ENCODE measurements at regions not wholly inside any gene's neighbourhood (a gene's known extent, or its start where the extent isn't known, plus 50 kb on each side); places are given as distances from the start of the nearest gene placed in this dataset.

- Histone ChIP-seq H3K4me1 (no peaks in the 10 kb centered on the region), H3K4me3 (no peak overlapping the region), H3K9me3 (no peaks in the 10 kb centered on the region), H3K27ac (no peak overlapping the region), H3K36me3 (no peaks in the 10 kb centered on the region), H3K27me3 (no peaks in the 10 kb centered on the region)
- 100% methylated on average over 1 of the region's 3 CpGs for WGBS (ENCODE audit: insufficient coverage, low coverage, low lambda C conversion rate, missing lambda C conversion rate)
- no peak for TF ChIP-seq CTCF (IDR thresholded peaks at IDR 0.05)
- TF ChIP-seq POLR2A (IDR thresholded peaks at IDR 0.05): no peak
- ATAC-seq: no peak
- intact Hi-C loops (cut with DNase I): no loop called here
- DNase-seq: no peak
Observed at GRCh38 chr16:73847090-73847489, 449.5 kb upstream of the PSMD7 start.

GRCh38 chr16:73846356-73846755 lies 450.3 kb upstream of the PSMD7 start:
- H3K4me1 ChIP-seq: no peaks in the 10 kb centered on the region
- H3K27me3 ChIP-seq: no peaks in the 10 kb centered on the region
- no peaks in the 10 kb centered on the region for H3K36me3 ChIP-seq
- intact Hi-C loops (cut with DNase I): no loop called here
- H3K4me3 ChIP-seq: no peak overlapping the region
- WGBS (ENCODE audit: insufficient coverage, low coverage, low lambda C conversion rate, missing lambda C conversion rate): 40% methylated on average over 5 of the region's 7 CpGs
- H3K9me3 ChIP-seq: no peaks in the 10 kb centered on the region
- no peak for DNase-seq
- no peak for ATAC-seq
- TF ChIP-seq CTCF (IDR thresholded peaks at IDR 0.05): no peak
- no peak for TF ChIP-seq POLR2A (IDR thresholded peaks at IDR 0.05)
- no peak overlapping the region for H3K27ac ChIP-seq

GRCh38 chr16:73846007-73846330 lies 450.6 kb upstream of the PSMD7 start:
- Histone ChIP-seq H3K4me1 (no peaks in the 10 kb centered on the region), H3K27me3 (no peaks in the 10 kb centered on the region), H3K4me3 (no peak overlapping the region), H3K9me3 (no peaks in the 10 kb centered on the region), H3K27ac (no peak overlapping the region), H3K36me3 (no peaks in the 10 kb centered on the region)
- ATAC-seq (no peak), DNase-seq (no peak)
- intact Hi-C loops (cut with DNase I): no loop called here
- TF ChIP-seq POLR2A (IDR thresholded peaks at IDR 0.05): no peak
- TF ChIP-seq CTCF (IDR thresholded peaks at IDR 0.05): no peak
- WGBS (ENCODE audit: insufficient coverage, low coverage, low lambda C conversion rate, missing lambda C conversion rate): 76% methylated on average over 3 of the region's 3 CpGs

GRCh38 chr16:73845238-73846006 lies 451.2 kb upstream of the PSMD7 start:
- Histone ChIP-seq H3K4me1 (no peaks in the 10 kb centered on the region), H3K36me3 (no peaks in the 10 kb centered on the region), H3K4me3 (no peak overlapping the region), H3K27me3 (no peaks in the 10 kb centered on the region), H3K9me3 (no peaks in the 10 kb centered on the region), H3K27ac (no peak overlapping the region)
- TF ChIP-seq CTCF (IDR thresholded peaks at IDR 0.05) (no peak), POLR2A (IDR thresholded peaks at IDR 0.05) (no peak)
- no peak for DNase-seq
- WGBS (ENCODE audit: insufficient coverage, low coverage, low lambda C conversion rate, missing lambda C conversion rate): 35% methylated on average over 7 of the region's 7 CpGs
- intact Hi-C loops (cut with DNase I): no loop called here
- no peak for ATAC-seq

GRCh38 chr16:73840728-73841127 lies 455.9 kb upstream of the PSMD7 start:
- ATAC-seq: no peak
- TF ChIP-seq CTCF (IDR thresholded peaks at IDR 0.05) (no peak), POLR2A (IDR thresholded peaks at IDR 0.05) (no peak)
- no peaks in the 10 kb centered on the region for H3K4me1 ChIP-seq
- H3K36me3 ChIP-seq: no peaks in the 10 kb centered on the region
- H3K9me3 ChIP-seq: no peaks in the 10 kb centered on the region
- 57% methylated on average over 4 of the region's 4 CpGs for WGBS (ENCODE audit: insufficient coverage, low coverage, low lambda C conversion rate, missing lambda C conversion rate)
- DNase-seq: no peak
- no peak overlapping the region for H3K4me3 ChIP-seq
- no peaks in the 10 kb centered on the region for H3K27me3 ChIP-seq
- H3K27ac ChIP-seq: no peak overlapping the region
- intact Hi-C loops (cut with DNase I): no loop called here

All from right lobe of liver (tissue), 6 donors.